ENCODE measurements at regions not wholly inside any gene's neighbourhood (a gene's known extent, or its start where the extent isn't known, plus 50 kb on each side); places are given as distances from the start of the nearest gene placed in this dataset.

DNA sequence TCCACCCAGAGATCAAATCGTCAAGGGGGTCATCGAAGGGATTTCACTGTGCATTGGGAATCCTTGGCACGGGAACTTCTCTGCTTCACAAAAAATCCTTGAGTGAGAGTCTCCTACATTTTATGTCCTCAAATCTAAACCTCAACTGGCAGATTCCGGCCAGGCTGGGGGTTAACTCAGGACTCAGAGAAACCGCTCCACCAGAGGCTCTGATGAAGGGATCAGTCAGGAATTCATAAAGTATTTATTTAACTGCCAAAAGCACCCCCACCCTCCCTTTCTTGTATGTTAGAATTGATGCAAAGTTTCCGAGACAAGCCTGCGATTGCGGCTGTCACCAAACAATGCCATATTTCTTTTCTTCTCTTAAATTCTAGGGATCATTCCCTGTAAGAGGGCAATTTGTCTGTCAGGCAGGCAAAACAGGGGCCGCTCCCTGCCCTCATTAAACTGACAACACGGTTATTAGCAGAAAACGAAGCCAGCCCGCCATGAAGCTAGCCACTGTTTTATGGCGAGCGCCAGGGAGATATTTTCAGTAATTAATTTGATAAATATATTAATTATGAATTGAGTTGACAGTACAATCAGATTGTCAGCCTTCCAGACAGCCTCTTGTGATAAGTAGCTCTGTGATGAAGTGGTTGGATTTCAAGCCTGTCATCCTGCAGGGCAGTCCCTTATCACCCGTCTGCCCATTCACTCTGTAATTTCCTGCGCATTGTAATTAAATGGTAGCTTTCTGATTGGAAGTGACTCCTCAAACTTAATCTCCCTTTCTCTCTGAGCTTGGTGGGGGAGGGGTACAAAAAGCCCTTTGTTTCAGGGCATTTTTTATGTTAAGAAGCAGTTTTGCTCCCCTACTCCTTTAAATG is 153.0 kb upstream of the GPR26 start:
- intact Hi-C loops (cut with DNase I) = no loop called here
- TF ChIP-seq, protein P1, sequence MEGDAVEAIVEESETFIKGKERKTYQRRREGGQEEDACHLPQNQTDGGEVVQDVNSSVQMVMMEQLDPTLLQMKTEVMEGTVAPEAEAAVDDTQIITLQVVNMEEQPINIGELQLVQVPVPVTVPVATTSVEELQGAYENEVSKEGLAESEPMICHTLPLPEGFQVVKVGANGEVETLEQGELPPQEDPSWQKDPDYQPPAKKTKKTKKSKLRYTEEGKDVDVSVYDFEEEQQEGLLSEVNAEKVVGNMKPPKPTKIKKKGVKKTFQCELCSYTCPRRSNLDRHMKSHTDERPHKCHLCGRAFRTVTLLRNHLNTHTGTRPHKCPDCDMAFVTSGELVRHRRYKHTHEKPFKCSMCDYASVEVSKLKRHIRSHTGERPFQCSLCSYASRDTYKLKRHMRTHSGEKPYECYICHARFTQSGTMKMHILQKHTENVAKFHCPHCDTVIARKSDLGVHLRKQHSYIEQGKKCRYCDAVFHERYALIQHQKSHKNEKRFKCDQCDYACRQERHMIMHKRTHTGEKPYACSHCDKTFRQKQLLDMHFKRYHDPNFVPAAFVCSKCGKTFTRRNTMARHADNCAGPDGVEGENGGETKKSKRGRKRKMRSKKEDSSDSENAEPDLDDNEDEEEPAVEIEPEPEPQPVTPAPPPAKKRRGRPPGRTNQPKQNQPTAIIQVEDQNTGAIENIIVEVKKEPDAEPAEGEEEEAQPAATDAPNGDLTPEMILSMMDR (IDR thresholded peaks at IDR 0.05) = no peak
- TF ChIP-seq POLR2A (IDR thresholded peaks at IDR 0.05) = no peak
- Histone ChIP-seq H3K36me3 (no peaks in the 10 kb centered on the region), H3K4me3 (no peak overlapping the region), H3K27me3 (peaks cover 0 to 27% (median 0%) of the 10 kb centered on the region in 4 donors), H3K9me3 (no peaks in the 10 kb centered on the region), H3K27ac (no peak overlapping the region), H3K4me1 (no peaks in the 10 kb centered on the region)
- WGBS, 2 donors = 64 to 66% methylated on average over 16 of the region's 16 CpGs
- DNase-seq = no peak

DNA sequence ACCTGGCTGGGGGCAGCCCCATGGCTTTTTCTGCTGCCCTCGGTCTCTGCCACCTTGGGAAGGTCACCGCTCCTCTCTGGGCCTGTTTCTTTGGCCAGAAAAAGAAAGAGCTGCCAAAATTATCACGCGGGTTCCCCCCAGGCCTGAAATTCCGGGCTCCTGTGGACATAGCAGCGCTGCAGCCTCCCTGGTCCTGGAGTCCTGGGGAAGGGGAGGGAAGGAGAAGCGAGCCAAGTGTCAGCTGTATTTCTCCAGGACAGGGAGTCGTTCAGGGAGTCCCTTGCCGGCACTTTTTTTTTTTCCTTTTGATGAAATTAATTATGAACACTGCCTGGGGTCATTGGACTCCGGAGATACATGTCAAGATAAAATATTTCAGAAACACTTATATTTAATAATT is 152.3 kb upstream of the GPR26 start:
- no peaks in the 10 kb centered on the region for H3K9me3 ChIP-seq
- no peak overlapping the region for H3K27ac ChIP-seq
- WGBS, 2 donors = 49 to 64% methylated on average over 8 of the region's 10 CpGs
- H3K36me3 ChIP-seq = no peaks in the 10 kb centered on the region
- TF ChIP-seq, protein P1 (IDR thresholded peaks at IDR 0.05) = no peak
- TF ChIP-seq POLR2A (IDR thresholded peaks at IDR 0.05) = no peak
- no peak overlapping the region for H3K4me3 ChIP-seq
- intact Hi-C loops (cut with DNase I) = no loop called here
- H3K27me3 ChIP-seq = peaks cover 0 to 27% (median 0%) of the 10 kb centered on the region in 4 donors
- H3K4me1 ChIP-seq = no peaks in the 10 kb centered on the region
- DNase-seq = no peak

DNA sequence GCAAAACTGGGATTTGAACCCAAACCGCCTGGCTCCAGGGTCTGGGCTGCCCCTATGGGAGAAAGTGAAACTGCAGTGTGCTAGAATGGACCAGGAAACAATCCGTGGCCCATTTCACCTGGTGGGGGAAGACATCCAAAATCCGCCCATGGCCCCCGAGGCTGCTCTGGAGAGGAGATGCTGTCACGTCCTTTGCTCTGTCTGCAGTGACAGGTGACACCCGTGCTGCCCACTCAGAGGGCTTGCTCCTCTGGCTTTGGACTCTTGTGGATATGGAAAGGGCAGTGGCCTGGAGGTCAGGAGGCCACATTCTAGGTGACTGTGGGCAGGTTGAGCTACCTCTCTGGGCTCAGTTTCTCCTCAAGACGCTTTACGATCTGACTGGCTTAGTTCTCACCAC is 151.2 kb upstream of the GPR26 start:
- DNase-seq = no peak
- no peaks in the 10 kb centered on the region for H3K36me3 ChIP-seq
- H3K9me3 ChIP-seq = no peaks in the 10 kb centered on the region
- no peak overlapping the region for H3K27ac ChIP-seq
- WGBS, 2 donors = 64 to 75% methylated on average over 5 to 6 of the region's 8 CpGs
- no peaks in the 10 kb centered on the region for H3K4me1 ChIP-seq
- peaks cover 0 to 24% (median 0%) of the 10 kb centered on the region in 4 donors for H3K27me3 ChIP-seq
- intact Hi-C loops (cut with DNase I) = no loop called here
- no peak overlapping the region for H3K4me3 ChIP-seq
- no peak for TF ChIP-seq POLR2A (IDR thresholded peaks at IDR 0.05)
- TF ChIP-seq, protein P1 (IDR thresholded peaks at IDR 0.05) = no peak

DNA sequence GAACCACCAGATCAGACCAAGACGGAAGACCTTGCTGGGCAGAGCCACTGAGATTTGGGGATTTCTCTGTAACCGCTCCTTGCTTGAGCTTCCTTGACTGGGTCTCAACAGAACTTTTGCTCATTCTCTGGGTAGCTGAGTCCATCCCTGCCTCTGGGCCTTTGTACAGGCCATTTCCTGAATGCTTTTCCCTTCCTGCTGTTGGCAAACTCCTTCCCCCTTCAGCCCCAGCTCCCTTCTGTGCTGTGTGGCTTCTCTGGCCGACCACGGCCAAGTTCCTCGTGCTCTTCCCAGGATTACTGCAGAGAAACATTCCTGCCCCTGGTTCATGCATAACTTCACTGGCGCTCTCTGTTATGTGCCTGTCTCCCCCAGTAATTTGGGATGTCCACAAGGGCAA is 150.5 kb upstream of the GPR26 start:
- no peak for TF ChIP-seq POLR2A (IDR thresholded peaks at IDR 0.05)
- TF ChIP-seq, protein P1 (IDR thresholded peaks at IDR 0.05) = no peak
- intact Hi-C loops (cut with DNase I) = no loop called here
- no peak for DNase-seq
- WGBS, 2 donors = 72 to 80% methylated on average over 5 to 6 of the region's 6 CpGs
- Histone ChIP-seq H3K4me1 (no peaks in the 10 kb centered on the region), H3K27ac (no peak overlapping the region), H3K36me3 (no peaks in the 10 kb centered on the region), H3K9me3 (no peaks in the 10 kb centered on the region), H3K27me3 (peaks cover 0 to 26% (median 0%) of the 10 kb centered on the region in 4 donors), H3K4me3 (no peak overlapping the region)

DNA sequence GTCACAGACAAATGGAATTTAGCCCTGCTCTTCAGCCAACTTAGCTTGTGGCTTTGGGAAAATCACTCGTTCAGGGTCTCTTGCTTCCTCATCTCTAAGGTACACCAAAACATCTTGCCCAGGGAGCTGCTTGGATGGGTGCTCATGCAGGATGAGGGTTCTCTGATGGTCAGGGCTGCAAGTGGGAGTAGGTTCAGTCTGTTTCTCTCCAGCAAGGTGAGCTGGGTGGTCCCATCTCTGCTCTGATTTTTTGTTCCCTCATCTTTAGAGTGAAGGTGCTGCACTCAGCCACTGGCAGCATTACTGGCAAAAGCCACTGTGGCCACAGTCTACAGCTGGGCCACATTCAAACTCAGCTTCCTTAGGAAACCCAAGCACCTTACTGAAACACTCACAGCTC is 149.9 kb upstream of the GPR26 start:
- no peak for DNase-seq
- no peaks in the 10 kb centered on the region for H3K4me1 ChIP-seq
- intact Hi-C loops (cut with DNase I) = no loop called here
- 33 to 40% methylated on average over 1 of the region's 1 CpG for WGBS, 2 donors
- H3K9me3 ChIP-seq = no peaks in the 10 kb centered on the region
- no peaks in the 10 kb centered on the region for H3K36me3 ChIP-seq
- peaks cover 0 to 32% (median 0%) of the 10 kb centered on the region in 4 donors for H3K27me3 ChIP-seq
- TF ChIP-seq POLR2A (IDR thresholded peaks at IDR 0.05) = no peak
- TF ChIP-seq, protein P1 (IDR thresholded peaks at IDR 0.05) = no peak
- H3K27ac ChIP-seq = no peak overlapping the region
- H3K4me3 ChIP-seq = no peak overlapping the region

Data from esophagus squamous epithelium (tissue), 5 donors.